Prostate gland (tissue), 2 donors: ENCODE measurements at regions not wholly inside any gene's neighbourhood (a gene's known extent, or its start where the extent isn't known, plus 50 kb on each side); places are given as distances from the start of the nearest gene placed in this dataset.

Experiments used
- DNase-seq: peaks from one replicate; pipeline ENCODE4 v3.0.0-alpha.2; 2019; ENCODE audit warnings: low spot score
- H3K27ac ChIP-seq, 2 donors: fragments of 200-600 bp; sonication (generic); 2 replicates each; pipeline ENCODE4 v1.5.1; 2017 to 2019
- H3K27me3 ChIP-seq: fragments of 200-600 bp; sonication (generic); replicated peaks from 2 replicates; pipeline ENCODE4 v1.5.1; 2019; ENCODE audit not compliant: insufficient read depth
- H3K36me3 ChIP-seq, 2 donors: fragments of 200-600 bp; sonication (generic); 1 replicate in 1 of 2; 2 replicates in 1 of 2; pipeline versions ENCODE4 v1.5.1 to v1.8.1; 2017 to 2019
- H3K4me1 ChIP-seq: fragments of 200-600 bp; sonication (generic); replicated peaks from 2 replicates; pipeline ENCODE4 v1.5.1; 2019
- H3K4me3 ChIP-seq, 2 donors: fragments of 200-600 bp; sonication (generic); 2 replicates each; pipeline ENCODE4 v1.5.1; 2017 to 2019
- H3K9me3 ChIP-seq: fragments of 200-600 bp; sonication (generic); 2 replicates; pipeline ENCODE4 v1.5.1; 2017
- CTCF ChIP-seq, 4 experiments: fragments of 200-600 bp in 2 of 4; fragments of 450-650 bp in 2 of 4; sonication (generic) in 2 of 4; IDR thresholded peaks; 1 replicate in 3 of 4; 2 replicates in 1 of 4; pipeline ENCODE4 v1.5.1; 2016 to 2019; ENCODE audit warnings: antibody characterized with exemption in 4 of 4, mild to moderate bottlenecking in 2 of 4, moderate library complexity in 2 of 4
- POLR2A ChIP-seq: fragments of 450-650 bp; IDR thresholded peaks from one replicate; pipeline ENCODE4 v1.6.1; 2016; ENCODE audit warnings: antibody characterized with exemption, mild to moderate bottlenecking
- POLR2AphosphoS5 ChIP-seq: sonication (generic); formaldehyde crosslinking; IDR thresholded peaks from one replicate; pipeline ENCODE4 v1.6.1; 2017; ENCODE audit warnings: antibody characterized with exemption
- WGBS: methylation state at CpG from one replicate; pipeline ENCODE4 v1.1.5; 2018; 5-methylcytosine and 5-hydroxymethylcytosine counted together
- intact Hi-C: fragments of 100-400 bp; cut with DNase I; formaldehyde crosslinking; loops from one replicate; pipeline ENCODE4 v1.14.2; 2022

- WGBS = 38% methylated on average over 4 of the region's 4 CpGs
- no peaks in the 10 kb centered on the region for H3K36me3 ChIP-seq
- no peak for TF ChIP-seq CTCF (IDR thresholded peaks at IDR 0.05)
- TF ChIP-seq POLR2AphosphoS5 = no peak
- no peak overlapping the region for H3K4me3 ChIP-seq
- H3K9me3 ChIP-seq = no peaks in the 10 kb centered on the region
- H3K4me1 ChIP-seq = no peaks in the 10 kb centered on the region
- H3K27ac ChIP-seq = no peak overlapping the region
- H3K27me3 ChIP-seq = no peaks in the 10 kb centered on the region
- DNase-seq = no peak
- intact Hi-C loops = no loop called here
These were observed 73.7 kb upstream of the PLET1 start for GRCh38 chr11:112334381-112334780.

GRCh38 chr11:112336356-112336886 is 75.8 kb upstream of the PLET1 start:
- TF ChIP-seq POLR2A (no peak), CTCF (IDR thresholded peaks at IDR 0.05) (no peak), POLR2AphosphoS5 (no peak)
- no peak overlapping the region for H3K27ac ChIP-seq
- no peaks in the 10 kb centered on the region for H3K4me1 ChIP-seq
- no peaks in the 10 kb centered on the region for H3K27me3 ChIP-seq
- WGBS = 79% methylated on average over 5 of the region's 5 CpGs
- no peaks in the 10 kb centered on the region for H3K9me3 ChIP-seq
- DNase-seq = no peak
- H3K4me3 ChIP-seq = no peak overlapping the region
- intact Hi-C loops = no loop called here
- no peaks in the 10 kb centered on the region for H3K36me3 ChIP-seq

- Histone ChIP-seq H3K27me3 (no peaks in the 10 kb centered on the region), H3K4me1 (peaks cover 10% of the 10 kb centered on the region), H3K4me3 (no peak overlapping the region), H3K27ac (no peak overlapping the region), H3K9me3 (no peaks in the 10 kb centered on the region), H3K36me3 (no peaks in the 10 kb centered on the region)
- 85% methylated on average over 2 of the region's 2 CpGs for WGBS
- intact Hi-C loops = no loop called here
- TF ChIP-seq POLR2AphosphoS5 (no peak), CTCF (IDR thresholded peaks at IDR 0.05) (no peak), POLR2A (no peak)
- no peak for DNase-seq
These were observed 78.9 kb upstream of the PLET1 start for GRCh38 chr11:112339566-112339965.

- WGBS = 57% methylated on average over 6 of the region's 6 CpGs
- DNase-seq = peak; percentile 53
These were observed 82.8 kb upstream of the PLET1 start for GRCh38 chr11:112343368-112344039.

GRCh38 chr11:112344040-112344413 is 83.4 kb upstream of the PLET1 start:
- Histone ChIP-seq H3K4me1 (peaks cover 10% of the 10 kb centered on the region), H3K9me3 (no peaks in the 10 kb centered on the region), H3K27me3 (no peaks in the 10 kb centered on the region), H3K36me3 (no peaks in the 10 kb centered on the region), H3K4me3 (no peak overlapping the region), H3K27ac (peak overlapping the region; percentile 48 to 54)
- WGBS = 54% methylated on average over 1 of the region's 1 CpG
- no peak for TF ChIP-seq POLR2AphosphoS5
- TF ChIP-seq CTCF (IDR thresholded peaks at IDR 0.05) = no peak
- TF ChIP-seq POLR2A = no peak
- no peak for DNase-seq
- intact Hi-C loops = no loop called here

More at GRCh38 chr11:112343368-112344039, 82.8 kb upstream of the PLET1 start:
- Histone ChIP-seq H3K4me1 (peaks cover 10% of the 10 kb centered on the region), H3K27me3 (no peaks in the 10 kb centered on the region), H3K9me3 (no peaks in the 10 kb centered on the region), H3K4me3 (no peak overlapping the region), H3K27ac (peak overlapping the region; percentile 48 to 54), H3K36me3 (no peaks in the 10 kb centered on the region)
- intact Hi-C loops = no loop called here
- no peak for TF ChIP-seq POLR2A
- peak; percentile 63 for TF ChIP-seq POLR2AphosphoS5
